HFF-Myc (cell line): ENCODE measurements at regions not wholly inside any gene's neighbourhood (a gene's known extent, or its start where the extent isn't known, plus 50 kb on each side); places are given as distances from the start of the nearest gene placed in this dataset.

Source experiments
- DNase-seq: peaks from one replicate; pipeline ENCODE4 v3.0.0-alpha.2; 2011; ENCODE audit warnings: low read depth; ENCODE audit errors: extremely low read depth
- H3K4me3 ChIP-seq: replicated peaks from 2 replicates; pipeline ENCODE4 v1.5.1; 2011; ENCODE audit warnings: low read depth, mild to moderate bottlenecking, control low read depth, low read length
- TF ChIP-seq, protein P1 (sequence below): IDR thresholded peaks from 2 replicates; pipeline ENCODE4 v1.5.1; 2012; ENCODE audit warnings: mild to moderate bottlenecking, low read depth, low read length, control low read depth; ENCODE audit errors: missing control alignments

GRCh38 chr5:135279328-135279727, 119.7 kb downstream of the MACROH2A1 start:
- DNase-seq: no peak
- TF ChIP-seq, protein P1, sequence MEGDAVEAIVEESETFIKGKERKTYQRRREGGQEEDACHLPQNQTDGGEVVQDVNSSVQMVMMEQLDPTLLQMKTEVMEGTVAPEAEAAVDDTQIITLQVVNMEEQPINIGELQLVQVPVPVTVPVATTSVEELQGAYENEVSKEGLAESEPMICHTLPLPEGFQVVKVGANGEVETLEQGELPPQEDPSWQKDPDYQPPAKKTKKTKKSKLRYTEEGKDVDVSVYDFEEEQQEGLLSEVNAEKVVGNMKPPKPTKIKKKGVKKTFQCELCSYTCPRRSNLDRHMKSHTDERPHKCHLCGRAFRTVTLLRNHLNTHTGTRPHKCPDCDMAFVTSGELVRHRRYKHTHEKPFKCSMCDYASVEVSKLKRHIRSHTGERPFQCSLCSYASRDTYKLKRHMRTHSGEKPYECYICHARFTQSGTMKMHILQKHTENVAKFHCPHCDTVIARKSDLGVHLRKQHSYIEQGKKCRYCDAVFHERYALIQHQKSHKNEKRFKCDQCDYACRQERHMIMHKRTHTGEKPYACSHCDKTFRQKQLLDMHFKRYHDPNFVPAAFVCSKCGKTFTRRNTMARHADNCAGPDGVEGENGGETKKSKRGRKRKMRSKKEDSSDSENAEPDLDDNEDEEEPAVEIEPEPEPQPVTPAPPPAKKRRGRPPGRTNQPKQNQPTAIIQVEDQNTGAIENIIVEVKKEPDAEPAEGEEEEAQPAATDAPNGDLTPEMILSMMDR: no peak

DNA sequence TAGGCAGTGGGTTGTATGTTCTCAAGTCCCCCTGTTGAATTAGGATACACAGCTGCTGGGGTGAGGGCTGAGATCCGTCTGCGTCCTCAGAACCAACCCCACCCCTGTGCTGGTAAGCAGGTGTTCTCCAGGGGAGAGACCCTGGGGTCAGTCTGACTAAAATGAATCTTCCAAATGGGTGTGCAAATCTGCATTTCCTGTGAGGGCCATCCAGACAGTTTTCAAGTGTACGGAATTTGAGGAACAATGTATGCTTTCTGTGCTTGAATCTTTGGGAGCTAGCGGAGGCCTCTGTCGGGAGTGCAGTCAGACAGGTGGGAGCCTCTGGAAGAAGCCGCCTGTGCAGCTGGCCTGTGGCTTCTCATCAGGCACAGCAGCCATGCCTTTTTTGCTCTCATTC, 122.9 kb downstream of the MACROH2A1 start:
- TF ChIP-seq, protein P1: no peak
- DNase-seq: no peak
- H3K4me3 ChIP-seq: no peak overlapping the region

More at GRCh38 chr5:135279328-135279727, 119.7 kb downstream of the MACROH2A1 start:
- H3K4me3 ChIP-seq: no peak overlapping the region

DNA sequence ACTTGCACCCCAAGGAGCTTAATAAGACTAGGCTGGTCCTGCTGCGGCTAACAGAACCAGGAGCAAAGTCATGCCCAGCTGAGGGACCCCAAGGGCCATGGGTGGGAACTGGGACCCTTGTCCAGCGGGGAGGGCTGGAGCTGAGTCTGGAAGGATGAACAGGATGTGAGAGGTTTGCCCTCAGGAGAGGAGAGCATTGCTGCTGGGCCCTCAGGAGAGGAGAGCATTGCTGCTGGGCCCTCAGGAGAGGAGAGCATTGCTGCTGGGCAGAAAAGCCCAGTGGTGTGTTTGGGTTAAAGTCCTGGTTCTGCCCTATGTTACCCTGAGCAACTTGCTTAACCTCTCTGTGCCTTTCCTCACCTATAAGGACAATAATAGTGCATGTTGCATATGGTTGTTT, 125.8 kb downstream of the MACROH2A1 start:
- H3K4me3 ChIP-seq: no peak overlapping the region
- no peak for DNase-seq
- TF ChIP-seq, protein P1: no peak

DNA sequence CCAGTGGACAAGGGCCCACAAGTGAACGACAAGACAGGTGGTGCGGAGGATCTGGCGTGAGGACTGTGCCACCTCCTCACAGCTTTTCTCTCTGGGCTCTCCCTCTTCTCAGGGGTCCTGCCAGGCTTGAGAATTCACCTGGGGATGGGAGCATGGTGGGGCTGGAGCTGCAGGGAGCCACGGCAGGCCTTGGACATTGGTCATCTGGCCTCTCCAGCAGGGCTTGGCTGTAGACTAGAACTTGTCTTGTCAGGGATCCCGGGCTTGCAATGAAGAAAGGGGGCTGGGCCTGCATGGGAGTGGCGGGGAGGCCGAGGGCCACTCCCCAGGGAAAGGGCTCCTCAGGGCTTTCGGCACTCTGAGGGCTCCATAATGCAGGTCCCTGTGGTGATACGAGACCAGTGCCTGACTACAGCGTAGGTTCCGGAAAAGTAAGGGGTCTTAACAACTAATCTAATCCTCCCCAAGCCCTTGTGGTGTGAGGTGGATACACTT, 126.7 kb downstream of the MACROH2A1 start:
- no peak overlapping the region for H3K4me3 ChIP-seq
- TF ChIP-seq, protein P1: no peak
- no peak for DNase-seq

DNA sequence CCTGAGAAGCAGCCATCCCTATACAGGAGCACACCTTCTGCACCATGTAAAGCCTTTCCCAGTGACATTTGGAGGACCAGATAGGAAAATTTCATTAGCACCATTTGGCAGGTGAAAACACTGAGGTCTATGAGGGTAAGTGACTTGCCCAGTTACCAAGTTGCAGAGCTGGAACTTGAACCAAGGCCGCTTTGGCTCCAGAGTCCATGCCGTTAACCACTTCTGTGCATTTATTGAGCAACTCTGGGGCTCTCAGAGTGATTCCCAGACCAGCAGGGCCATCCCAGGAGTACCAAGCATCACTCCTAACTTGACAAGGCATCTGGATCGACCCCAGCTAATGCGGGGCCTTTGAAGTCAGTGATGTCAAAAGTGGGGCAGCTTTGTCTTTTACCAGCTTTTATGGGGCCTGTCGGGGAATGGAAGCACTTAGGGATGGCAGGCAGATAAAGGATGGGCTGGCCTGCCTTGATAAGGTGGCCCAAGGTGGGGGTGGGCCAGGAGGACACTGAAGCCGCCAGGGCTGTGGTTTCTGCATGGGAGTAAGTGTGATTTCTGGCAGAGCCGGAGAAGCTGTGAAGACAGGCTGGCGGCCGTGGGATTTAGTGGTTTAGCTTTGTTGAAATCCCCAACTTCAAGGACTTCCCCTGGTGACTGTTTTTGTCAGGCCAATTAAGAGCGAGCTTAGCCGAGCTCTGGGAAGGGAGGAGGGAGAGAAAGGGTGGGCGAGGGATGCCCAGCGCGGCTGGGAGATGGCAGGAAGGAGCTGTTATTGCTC, 127.3 kb downstream of the MACROH2A1 start:
- TF ChIP-seq, protein P1: no peak
- no peak overlapping the region for H3K4me3 ChIP-seq
- DNase-seq: no peak

DNA sequence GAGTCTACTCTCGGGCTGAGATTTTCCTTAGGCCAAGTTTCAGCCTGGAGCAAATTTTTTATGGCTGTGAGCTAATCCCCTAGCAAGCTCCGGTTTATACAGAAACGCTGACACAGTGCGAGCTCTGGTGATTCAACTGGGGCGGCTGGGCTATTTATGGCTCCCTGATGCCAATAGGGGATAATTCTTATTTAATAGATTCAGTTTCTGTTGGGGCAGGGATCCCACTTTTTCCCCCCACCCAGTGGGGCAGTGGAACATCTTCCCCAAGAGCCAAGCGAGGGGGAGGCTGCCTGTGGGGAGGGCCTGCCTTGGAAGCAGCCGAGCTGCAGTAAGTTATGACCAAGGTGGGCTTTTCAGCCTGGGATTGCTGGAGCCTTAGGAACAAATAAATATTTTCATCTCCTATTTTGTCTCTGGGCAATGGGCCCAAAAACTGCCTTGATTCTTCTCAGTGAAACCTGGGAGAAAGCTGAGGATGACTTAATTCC, 129.1 kb downstream of the MACROH2A1 start:
- no peak overlapping the region for H3K4me3 ChIP-seq
- TF ChIP-seq, protein P1: no peak
- no peak for DNase-seq
